ENCODE measurements at regions not wholly inside any gene's neighbourhood (a gene's known extent, or its start where the extent isn't known, plus 50 kb on each side); places are given as distances from the start of the nearest gene placed in this dataset.

GRCh38 chr14:82854901-82855300, 1321.2 kb upstream of the SEL1L start:
- TF ChIP-seq, protein P1, sequence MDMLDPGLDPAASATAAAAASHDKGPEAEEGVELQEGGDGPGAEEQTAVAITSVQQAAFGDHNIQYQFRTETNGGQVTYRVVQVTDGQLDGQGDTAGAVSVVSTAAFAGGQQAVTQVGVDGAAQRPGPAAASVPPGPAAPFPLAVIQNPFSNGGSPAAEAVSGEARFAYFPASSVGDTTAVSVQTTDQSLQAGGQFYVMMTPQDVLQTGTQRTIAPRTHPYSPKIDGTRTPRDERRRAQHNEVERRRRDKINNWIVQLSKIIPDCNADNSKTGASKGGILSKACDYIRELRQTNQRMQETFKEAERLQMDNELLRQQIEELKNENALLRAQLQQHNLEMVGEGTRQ (CRISPR knock-in tag; IDR thresholded peaks at IDR 0.05), result no peak
- TF ChIP-seq, protein P2, sequence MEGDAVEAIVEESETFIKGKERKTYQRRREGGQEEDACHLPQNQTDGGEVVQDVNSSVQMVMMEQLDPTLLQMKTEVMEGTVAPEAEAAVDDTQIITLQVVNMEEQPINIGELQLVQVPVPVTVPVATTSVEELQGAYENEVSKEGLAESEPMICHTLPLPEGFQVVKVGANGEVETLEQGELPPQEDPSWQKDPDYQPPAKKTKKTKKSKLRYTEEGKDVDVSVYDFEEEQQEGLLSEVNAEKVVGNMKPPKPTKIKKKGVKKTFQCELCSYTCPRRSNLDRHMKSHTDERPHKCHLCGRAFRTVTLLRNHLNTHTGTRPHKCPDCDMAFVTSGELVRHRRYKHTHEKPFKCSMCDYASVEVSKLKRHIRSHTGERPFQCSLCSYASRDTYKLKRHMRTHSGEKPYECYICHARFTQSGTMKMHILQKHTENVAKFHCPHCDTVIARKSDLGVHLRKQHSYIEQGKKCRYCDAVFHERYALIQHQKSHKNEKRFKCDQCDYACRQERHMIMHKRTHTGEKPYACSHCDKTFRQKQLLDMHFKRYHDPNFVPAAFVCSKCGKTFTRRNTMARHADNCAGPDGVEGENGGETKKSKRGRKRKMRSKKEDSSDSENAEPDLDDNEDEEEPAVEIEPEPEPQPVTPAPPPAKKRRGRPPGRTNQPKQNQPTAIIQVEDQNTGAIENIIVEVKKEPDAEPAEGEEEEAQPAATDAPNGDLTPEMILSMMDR (IDR thresholded peaks at IDR 0.05), result no peak
- TF ChIP-seq TCF7 (CRISPR knock-in tag; IDR thresholded peaks at IDR 0.05; ENCODE audit: low read depth), result no peak
- no peak for TF ChIP-seq ZNF121 (CRISPR knock-in tag; IDR thresholded peaks at IDR 0.05)
- TF ChIP-seq, protein P3, sequence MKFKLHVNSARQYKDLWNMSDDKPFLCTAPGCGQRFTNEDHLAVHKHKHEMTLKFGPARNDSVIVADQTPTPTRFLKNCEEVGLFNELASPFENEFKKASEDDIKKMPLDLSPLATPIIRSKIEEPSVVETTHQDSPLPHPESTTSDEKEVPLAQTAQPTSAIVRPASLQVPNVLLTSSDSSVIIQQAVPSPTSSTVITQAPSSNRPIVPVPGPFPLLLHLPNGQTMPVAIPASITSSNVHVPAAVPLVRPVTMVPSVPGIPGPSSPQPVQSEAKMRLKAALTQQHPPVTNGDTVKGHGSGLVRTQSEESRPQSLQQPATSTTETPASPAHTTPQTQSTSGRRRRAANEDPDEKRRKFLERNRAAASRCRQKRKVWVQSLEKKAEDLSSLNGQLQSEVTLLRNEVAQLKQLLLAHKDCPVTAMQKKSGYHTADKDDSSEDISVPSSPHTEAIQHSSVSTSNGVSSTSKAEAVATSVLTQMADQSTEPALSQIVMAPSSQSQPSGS (CRISPR knock-in tag; IDR thresholded peaks at IDR 0.05; ENCODE audit: borderline replicate concordance, low read depth), result no peak
- TF ChIP-seq PREB (CRISPR knock-in tag; IDR thresholded peaks at IDR 0.05; ENCODE audit: borderline replicate concordance), result no peak
- TF ChIP-seq, protein P4, sequence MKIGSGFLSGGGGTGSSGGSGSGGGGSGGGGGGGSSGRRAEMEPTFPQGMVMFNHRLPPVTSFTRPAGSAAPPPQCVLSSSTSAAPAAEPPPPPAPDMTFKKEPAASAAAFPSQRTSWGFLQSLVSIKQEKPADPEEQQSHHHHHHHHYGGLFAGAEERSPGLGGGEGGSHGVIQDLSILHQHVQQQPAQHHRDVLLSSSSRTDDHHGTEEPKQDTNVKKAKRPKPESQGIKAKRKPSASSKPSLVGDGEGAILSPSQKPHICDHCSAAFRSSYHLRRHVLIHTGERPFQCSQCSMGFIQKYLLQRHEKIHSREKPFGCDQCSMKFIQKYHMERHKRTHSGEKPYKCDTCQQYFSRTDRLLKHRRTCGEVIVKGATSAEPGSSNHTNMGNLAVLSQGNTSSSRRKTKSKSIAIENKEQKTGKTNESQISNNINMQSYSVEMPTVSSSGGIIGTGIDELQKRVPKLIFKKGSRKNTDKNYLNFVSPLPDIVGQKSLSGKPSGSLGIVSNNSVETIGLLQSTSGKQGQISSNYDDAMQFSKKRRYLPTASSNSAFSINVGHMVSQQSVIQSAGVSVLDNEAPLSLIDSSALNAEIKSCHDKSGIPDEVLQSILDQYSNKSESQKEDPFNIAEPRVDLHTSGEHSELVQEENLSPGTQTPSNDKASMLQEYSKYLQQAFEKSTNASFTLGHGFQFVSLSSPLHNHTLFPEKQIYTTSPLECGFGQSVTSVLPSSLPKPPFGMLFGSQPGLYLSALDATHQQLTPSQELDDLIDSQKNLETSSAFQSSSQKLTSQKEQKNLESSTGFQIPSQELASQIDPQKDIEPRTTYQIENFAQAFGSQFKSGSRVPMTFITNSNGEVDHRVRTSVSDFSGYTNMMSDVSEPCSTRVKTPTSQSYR (CRISPR knock-in tag; IDR thresholded peaks at IDR 0.05), result no peak
- no peak for TF ChIP-seq ZNF671 (CRISPR knock-in tag; IDR thresholded peaks at IDR 0.05)
- TF ChIP-seq NFYB (CRISPR knock-in tag; conservative IDR thresholded peaks at IDR 0.05; ENCODE audit: low read depth), result no peak
- TF ChIP-seq JUN (CRISPR knock-in tag; IDR thresholded peaks at IDR 0.05), result no peak
- TF ChIP-seq SP1 (CRISPR knock-in tag; conservative IDR thresholded peaks at IDR 0.05), result no peak
- TF ChIP-seq TP53 (CRISPR knock-in tag; IDR thresholded peaks at IDR 0.05), result no peak
- TF ChIP-seq ESRRA (CRISPR knock-in tag; IDR thresholded peaks at IDR 0.05; ENCODE audit: borderline replicate concordance), result no peak

Measured in WTC11 (cell line).